Left lung (tissue), 4 donors: ENCODE measurements at regions not wholly inside any gene's neighbourhood (a gene's known extent, or its start where the extent isn't known, plus 50 kb on each side); places are given as distances from the start of the nearest gene placed in this dataset.
A peak's percentile ranks its signal among the peaks of the same experiment; 100 is the strongest.
"Not testable (repeated sequence)": the region's sequence is repeated elsewhere in the genome, so short reads cannot be mapped to it uniquely, and the experiment has no call there.

Experiments used
- ATAC-seq: fragments of 200-7000 bp; cut with Tn5 transposase; one replicate; pipeline ENCODE4 v1.9.1; 2020; ENCODE audit warnings: moderate library complexity
- DNase-seq, 4 donors: peaks; one replicate each; pipeline ENCODE4 v3.0.0-alpha.2; 2013 to 2020
- H3K27ac ChIP-seq, 2 donors: fragments of 200-600 bp; sonication (generic) in 1 of 2; one replicate each; pipeline versions ENCODE4 v1.5.0 to v1.8.0; 2020 to 2021
- H3K27me3 ChIP-seq, 2 donors: fragments of 200-600 bp; sonication (generic) in 1 of 2; one replicate each; pipeline versions ENCODE4 v1.5.0 to v1.8.0; 2020 to 2021
- H3K36me3 ChIP-seq, 2 donors: fragments of 200-600 bp; sonication (generic) in 1 of 2; one replicate each; pipeline versions ENCODE4 v1.5.0 to v1.8.0; 2020 to 2021
- H3K4me1 ChIP-seq, 2 donors: fragments of 200-600 bp; one replicate each; pipeline ENCODE4 v1.8.0; 2021
- H3K4me3 ChIP-seq, 2 donors: fragments of 200-600 bp; sonication (generic) in 1 of 2; one replicate each; pipeline versions ENCODE4 v1.5.0 to v1.8.0; 2020 to 2021; ENCODE audit warnings: mild to moderate bottlenecking in 1 of 2
- H3K9me3 ChIP-seq, 2 donors: fragments of 200-600 bp; sonication (generic) in 1 of 2; one replicate each; pipeline versions ENCODE4 v1.5.0 to v1.8.0; 2020 to 2021
- intact Hi-C, 2 donors: fragments of 100-400 bp; cut with DNase I; formaldehyde crosslinking; loops; one replicate each; pipeline versions ENCODE4 v1.11.2 to v1.14.2; 2022
- TF ChIP-seq, protein P1 (sequence below), 2 donors: fragments of 200-600 bp; sonication (generic) in 1 of 2; IDR thresholded peaks; one replicate each; pipeline versions ENCODE4 v1.5.0 to v1.8.0; 2021; ENCODE audit warnings: antibody characterized with exemption in 2 of 2
- donor health status: DM: no; HTN: yes; CAD: no.
- donor health status: DM: no; HTN: no; CAD: no.

DNA sequence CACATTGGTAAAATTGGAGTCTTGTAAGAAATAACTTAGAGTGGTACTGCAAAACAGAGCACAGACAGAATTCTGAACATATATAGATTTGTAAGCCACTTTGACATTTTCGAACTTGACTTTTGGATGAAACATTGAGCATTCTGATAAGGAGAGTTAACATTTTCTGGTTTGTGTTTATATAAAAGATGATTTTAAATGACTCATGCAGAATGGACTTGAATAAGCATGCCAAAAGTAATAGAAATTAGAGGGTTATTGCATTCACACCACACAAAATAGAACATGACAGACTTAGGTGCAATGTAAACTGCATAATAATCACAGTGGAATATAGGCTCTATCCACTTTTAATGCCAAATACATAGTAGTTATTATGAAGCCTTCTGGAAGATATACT is 507.0 kb downstream of the DACH1 start:
- H3K36me3 ChIP-seq, result no peaks in the 10 kb centered on the region
- TF ChIP-seq, protein P1, sequence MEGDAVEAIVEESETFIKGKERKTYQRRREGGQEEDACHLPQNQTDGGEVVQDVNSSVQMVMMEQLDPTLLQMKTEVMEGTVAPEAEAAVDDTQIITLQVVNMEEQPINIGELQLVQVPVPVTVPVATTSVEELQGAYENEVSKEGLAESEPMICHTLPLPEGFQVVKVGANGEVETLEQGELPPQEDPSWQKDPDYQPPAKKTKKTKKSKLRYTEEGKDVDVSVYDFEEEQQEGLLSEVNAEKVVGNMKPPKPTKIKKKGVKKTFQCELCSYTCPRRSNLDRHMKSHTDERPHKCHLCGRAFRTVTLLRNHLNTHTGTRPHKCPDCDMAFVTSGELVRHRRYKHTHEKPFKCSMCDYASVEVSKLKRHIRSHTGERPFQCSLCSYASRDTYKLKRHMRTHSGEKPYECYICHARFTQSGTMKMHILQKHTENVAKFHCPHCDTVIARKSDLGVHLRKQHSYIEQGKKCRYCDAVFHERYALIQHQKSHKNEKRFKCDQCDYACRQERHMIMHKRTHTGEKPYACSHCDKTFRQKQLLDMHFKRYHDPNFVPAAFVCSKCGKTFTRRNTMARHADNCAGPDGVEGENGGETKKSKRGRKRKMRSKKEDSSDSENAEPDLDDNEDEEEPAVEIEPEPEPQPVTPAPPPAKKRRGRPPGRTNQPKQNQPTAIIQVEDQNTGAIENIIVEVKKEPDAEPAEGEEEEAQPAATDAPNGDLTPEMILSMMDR (IDR thresholded peaks at IDR 0.05), result no peak
- no peak for DNase-seq

DNA sequence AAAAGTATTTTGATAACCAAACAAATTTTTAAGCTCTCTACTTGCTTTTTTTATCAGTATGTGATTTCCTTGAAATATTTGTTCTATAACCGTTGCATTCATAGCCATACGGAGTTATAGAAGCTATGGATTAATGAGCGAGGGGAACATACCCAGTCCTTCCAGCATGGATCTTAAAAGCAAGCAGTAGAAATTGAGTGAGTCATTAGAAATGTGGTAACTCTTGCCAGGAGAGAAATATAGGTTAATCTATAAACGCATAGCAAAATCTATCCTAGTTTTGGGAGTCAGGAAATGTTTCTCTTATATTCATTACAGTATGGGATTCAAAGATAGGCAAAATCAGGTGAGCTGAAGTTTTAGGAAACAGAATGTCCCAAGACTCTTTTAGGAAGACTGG is 507.4 kb downstream of the DACH1 start:
- no peaks in the 10 kb centered on the region for H3K4me1 ChIP-seq
- no peaks in the 10 kb centered on the region for H3K36me3 ChIP-seq
- H3K27me3 ChIP-seq, result no peaks in the 10 kb centered on the region
- no peak for DNase-seq
- TF ChIP-seq, protein P1 (IDR thresholded peaks at IDR 0.05), result no peak
- no peak for ATAC-seq
- H3K27ac ChIP-seq, result no peak overlapping the region
- no peak overlapping the region for H3K4me3 ChIP-seq
- intact Hi-C loops, result no loop called here
- no peaks in the 10 kb centered on the region for H3K9me3 ChIP-seq

More for the DNA sequence above, 507.0 kb downstream of the DACH1 start:
- Histone ChIP-seq H3K4me1 (no peaks in the 10 kb centered on the region), H3K4me3 (no peak overlapping the region), H3K9me3 (no peaks in the 10 kb centered on the region), H3K27ac (no peak overlapping the region), H3K27me3 (no peaks in the 10 kb centered on the region)
- ATAC-seq, result no peak
- intact Hi-C loops, result no loop called here

DNA sequence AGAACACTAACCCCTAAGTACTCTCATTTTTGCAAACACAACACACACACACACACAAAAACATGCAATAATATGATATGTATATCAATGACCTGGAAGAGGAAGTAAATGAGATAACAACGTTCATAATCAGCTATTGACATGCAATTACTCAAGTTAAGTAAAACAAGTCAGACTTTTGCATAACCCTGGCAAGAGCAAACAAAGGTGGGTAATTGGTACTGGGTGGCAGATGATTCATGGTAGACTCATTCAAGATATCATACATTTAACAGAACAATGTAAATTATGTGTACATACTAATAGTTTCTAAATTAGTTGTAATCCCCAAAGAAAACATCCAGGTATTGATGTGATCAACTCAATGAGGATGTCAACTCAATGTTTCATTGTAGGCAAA is 508.8 kb downstream of the DACH1 start:
- ATAC-seq (no peak), DNase-seq (no peak)
- Histone ChIP-seq H3K9me3 (no peaks in the 10 kb centered on the region), H3K27me3 (no peaks in the 10 kb centered on the region), H3K27ac (no peak overlapping the region), H3K4me3 (no peak overlapping the region), H3K36me3 (no peaks in the 10 kb centered on the region), H3K4me1 (no peaks in the 10 kb centered on the region)
- TF ChIP-seq, protein P1 (IDR thresholded peaks at IDR 0.05), result no peak
- intact Hi-C loops, result no loop called here

DNA sequence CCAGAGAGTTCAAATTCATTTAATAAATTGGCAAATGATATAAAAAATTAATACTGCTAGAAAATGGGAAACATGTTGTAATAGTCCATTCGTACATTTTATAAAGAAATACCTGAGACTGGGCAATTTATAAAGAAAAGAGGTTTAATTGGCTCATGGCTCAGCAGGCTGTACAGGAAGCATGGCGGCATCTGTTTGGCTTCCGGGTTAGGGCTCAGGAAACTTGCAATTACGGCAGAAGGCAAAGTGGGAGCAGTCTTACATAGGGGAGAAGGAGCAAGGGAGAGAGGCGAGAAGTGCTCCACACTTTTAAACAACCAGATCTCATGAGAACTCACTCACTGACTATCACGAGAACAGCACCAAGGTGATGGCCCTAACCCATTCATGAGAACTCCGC is 512.0 kb downstream of the DACH1 start:
- no peaks in the 10 kb centered on the region for H3K9me3 ChIP-seq
- intact Hi-C loops, result no loop called here
- no peak overlapping the region for H3K27ac ChIP-seq
- TF ChIP-seq, protein P1 (IDR thresholded peaks at IDR 0.05), result no peak
- no peaks in the 10 kb centered on the region for H3K4me1 ChIP-seq
- H3K27me3 ChIP-seq, result no peaks in the 10 kb centered on the region
- no peaks in the 10 kb centered on the region for H3K36me3 ChIP-seq
- DNase-seq (no peak), ATAC-seq (no peak)
- H3K4me3 ChIP-seq, result no peak overlapping the region

DNA sequence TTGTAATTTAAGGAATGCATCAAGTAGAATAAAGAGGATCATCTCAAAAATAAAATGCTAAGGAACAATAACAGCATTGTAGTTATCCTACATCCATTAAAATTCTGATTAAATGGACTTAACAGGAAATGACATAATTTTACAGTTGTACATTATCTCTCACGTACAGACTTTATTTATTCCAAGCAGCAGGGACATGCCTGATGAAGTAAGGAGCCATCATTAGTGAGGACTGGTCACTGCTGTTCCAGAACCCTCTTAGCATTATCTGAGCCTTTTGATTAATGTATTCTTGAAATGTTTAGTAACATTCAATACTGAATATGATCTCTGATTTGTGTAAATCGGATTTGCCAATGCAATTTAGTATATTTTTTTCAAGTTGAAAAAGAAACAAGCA is 516.1 kb downstream of the DACH1 start:
- no peak for DNase-seq
- no peaks in the 10 kb centered on the region for H3K4me1 ChIP-seq

DNA sequence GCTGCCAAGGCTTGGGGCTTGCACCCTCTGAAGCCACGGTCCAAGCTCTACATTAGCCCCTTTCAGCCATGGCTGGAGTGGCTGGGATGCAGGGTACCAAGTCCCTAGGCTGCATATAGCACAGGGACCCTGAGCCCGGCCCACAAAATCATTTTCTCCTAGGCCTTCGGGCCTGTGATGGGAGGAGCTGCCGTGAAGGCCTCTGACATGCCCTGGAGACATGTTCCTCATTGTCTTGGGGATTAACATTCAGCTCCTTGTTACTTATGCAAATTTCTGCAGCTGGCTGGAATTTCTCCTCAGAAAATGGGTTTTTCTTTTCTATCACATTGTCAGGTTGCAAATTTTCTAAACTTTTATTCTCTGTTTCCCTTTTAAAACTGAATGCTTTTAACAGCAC is 521.1 kb downstream of the DACH1 start:
- H3K27me3 ChIP-seq, H3K4me3 ChIP-seq, ATAC-seq, H3K4me1 ChIP-seq, intact Hi-C loops, H3K27ac ChIP-seq, H3K36me3 ChIP-seq: not testable (repeated sequence)
- peak in 1 of 4 donors; percentile 5 for DNase-seq
- peaks cover 0 to 17% of the 10 kb centered on the region in 2 donors for H3K9me3 ChIP-seq

More for the DNA sequence above, 516.1 kb downstream of the DACH1 start:
- H3K27ac ChIP-seq, result no peak overlapping the region
- intact Hi-C loops, result no loop called here
- H3K27me3 ChIP-seq, result no peaks in the 10 kb centered on the region
- ATAC-seq, result no peak
- H3K9me3 ChIP-seq, result peaks cover 0 to 5% of the 10 kb centered on the region in 2 donors
- TF ChIP-seq, protein P1 (IDR thresholded peaks at IDR 0.05), result no peak
- H3K4me3 ChIP-seq, result no peak overlapping the region
- H3K36me3 ChIP-seq, result no peaks in the 10 kb centered on the region
